ENCODE measurements at regions not wholly inside any gene's neighbourhood (a gene's known extent, or its start where the extent isn't known, plus 50 kb on each side); places are given as distances from the start of the nearest gene placed in this dataset.

DNA sequence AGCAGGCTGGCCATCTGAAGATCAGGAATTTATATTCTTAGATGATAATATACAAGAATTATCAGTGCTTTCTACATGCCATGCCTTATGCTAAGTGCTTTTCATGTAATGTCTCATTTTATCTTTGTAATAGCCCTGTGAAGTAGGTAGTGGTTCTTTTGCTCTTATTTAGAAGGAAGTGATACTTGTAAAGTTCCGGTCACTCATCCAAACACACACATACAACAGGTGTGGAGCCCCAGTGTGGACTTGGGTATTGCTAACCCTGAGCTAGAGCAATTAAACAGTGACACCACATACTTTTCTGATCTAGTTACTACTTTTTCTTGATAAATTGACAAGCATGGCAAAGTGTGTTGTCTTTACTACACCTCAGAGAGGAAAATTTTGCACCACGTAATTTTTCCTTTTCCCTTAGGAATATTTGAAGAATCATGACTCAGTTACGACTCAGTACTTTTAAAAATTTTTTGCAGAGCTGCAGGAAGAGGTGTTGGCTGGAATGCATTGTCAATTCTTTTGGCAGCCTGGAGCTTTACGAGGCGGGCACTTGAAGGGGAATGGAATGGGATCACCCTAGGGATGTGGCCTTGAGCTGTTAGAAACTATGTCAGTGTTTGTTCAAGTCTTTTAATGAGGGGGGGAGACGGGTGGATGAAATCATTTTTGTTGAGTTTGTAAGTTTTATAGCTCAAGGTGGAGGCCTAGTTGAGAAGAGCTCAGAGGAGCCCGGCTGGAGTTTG lies 212.5 kb upstream of the CELF2 start:
- in situ Hi-C loops (cut with HindIII; ENCODE audit: low sequenced_read_pairs) = no loop called here

DNA sequence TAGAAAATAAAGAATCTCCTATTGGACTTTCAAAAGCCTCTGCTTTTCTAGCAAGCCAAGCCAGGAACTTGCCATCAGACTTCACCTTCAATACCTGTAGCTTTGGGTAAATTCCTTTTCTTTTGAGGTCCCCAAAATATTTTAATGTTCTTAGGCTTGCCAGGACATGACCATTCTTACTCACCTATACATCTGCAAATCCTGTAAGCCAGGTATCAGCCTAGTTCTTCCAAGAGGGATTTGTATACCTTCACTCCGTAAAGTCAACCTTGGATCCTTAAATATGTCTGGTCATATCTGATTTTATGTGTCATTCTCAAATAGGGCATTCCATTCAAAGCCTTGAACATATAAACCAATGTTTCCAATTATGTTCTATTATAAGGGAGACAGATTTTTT lies 210.6 kb upstream of the CELF2 start:
- in situ Hi-C loops (cut with HindIII; ENCODE audit: low sequenced_read_pairs) = no loop called here

DNA sequence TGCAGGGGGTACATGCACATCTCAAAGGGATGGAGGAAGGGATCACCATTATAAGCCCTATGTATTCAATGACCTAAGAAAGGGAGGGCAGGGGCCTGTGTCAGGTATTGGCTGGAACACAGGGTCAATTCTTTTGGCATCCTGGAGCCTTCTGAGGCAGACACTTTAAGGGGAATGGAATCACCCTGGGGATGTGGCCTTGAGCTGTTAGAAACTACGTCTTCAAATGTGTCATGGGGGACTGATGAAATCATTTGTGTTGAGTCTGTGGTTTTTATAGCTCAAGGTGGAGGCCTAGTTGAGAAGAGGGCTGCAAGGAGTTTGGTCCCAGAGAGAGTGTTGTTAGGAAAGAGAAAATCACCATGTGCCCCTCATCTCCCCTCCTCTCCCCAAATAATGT lies 206.1 kb upstream of the CELF2 start:
- in situ Hi-C loops (cut with HindIII; ENCODE audit: low sequenced_read_pairs) = no loop called here

DNA sequence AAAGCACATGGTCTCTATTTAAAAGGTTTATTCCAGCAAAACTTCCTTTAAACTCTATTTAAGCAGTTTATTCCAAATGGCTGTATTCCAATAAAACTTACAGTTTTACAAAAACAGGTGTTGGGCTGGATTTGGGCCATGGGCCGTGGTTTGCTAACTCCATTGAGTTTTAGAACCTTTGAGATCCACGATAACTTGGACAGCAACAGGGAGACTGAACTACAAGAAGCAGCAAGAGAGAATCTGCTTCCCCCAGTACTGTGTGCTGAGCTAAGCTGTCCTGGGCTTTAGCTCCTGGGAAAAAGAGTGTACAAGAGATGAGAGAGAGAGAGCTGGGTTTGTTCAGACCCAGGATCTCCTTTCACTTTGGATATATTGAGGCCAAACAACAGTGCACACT lies 204.0 kb upstream of the CELF2 start:
- in situ Hi-C loops (cut with HindIII; ENCODE audit: low sequenced_read_pairs) = no loop called here

DNA sequence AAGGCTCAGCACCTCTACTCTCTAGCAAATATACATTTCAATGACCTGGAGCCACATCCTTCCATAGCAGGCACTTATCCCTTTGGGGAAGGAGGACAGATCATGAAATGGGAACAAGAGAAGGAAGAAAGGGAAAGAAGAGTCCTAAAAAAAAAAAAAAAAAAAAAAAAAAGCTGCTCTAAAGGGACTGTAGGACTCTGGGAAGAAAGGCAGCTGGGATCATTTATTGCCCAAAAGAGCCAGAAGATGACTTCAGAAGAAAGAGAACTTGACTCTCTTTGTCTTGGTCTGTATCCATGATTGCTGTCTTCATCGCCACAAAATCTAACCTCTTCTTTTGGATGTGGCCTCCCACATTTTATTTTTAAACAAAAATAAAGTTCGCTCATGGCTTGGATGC lies 203.6 kb upstream of the CELF2 start:
- in situ Hi-C loops (cut with HindIII; ENCODE audit: low sequenced_read_pairs) = no loop called here

DNA sequence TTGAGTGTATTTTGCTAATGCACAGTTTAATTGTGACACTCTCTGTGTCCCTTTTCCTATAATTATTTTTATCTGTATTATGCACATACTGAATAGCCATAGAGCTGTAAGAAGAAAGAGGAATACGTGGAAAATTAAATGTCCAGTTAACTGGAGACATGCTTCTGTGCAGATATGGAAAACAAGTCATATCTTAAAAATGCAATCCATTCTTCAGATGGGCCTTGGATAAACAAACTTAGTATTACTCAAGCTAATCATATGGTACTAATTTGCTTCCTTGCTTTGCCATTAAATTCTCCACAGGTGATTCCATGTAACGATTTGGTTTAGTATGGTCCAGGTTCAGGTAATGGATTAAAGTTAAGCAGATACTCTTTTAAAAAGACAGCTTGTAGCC lies 201.2 kb upstream of the CELF2 start:
- in situ Hi-C loops (cut with HindIII; ENCODE audit: low sequenced_read_pairs) = no loop called here

DNA sequence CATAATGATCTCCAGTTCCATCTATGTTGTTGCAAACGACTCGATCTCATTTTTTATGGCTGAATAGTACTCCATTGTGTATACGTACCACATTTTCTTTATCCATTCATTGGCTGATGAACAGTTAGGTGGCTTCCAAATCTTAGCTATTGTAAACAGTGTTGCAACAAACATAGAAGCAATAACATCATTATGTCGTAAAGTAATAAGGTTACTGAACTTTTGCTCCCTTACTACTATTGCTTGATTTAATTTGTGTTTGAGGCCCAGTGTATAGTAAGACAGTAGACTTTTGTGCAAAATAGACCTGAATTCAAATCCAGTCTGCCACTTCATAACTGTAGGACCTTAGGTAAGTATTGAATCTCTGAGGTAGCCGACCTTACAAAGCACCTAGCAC lies 200.1 kb upstream of the CELF2 start:
- in situ Hi-C loops (cut with HindIII; ENCODE audit: low sequenced_read_pairs) = no loop called here

DNA sequence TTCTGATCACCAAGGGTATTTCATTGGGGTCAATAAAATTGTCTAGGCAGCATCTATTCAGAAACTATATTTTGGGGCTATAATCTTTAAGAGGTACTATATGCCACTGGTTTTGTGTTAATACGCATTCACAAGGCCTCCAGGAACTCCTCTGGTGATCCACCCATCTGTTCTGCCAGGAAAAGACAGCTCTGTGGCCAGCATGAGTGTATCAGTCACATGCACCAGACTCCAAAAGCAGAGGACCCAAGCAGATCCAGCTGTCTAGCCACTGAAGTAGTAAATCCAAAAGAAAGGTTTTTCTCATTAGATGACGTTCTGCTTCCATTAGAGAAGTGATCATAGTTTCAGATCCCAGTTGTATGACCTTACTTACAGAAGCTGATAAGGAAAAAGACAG lies 199.6 kb upstream of the CELF2 start:
- in situ Hi-C loops (cut with HindIII; ENCODE audit: low sequenced_read_pairs) = no loop called here

DNA sequence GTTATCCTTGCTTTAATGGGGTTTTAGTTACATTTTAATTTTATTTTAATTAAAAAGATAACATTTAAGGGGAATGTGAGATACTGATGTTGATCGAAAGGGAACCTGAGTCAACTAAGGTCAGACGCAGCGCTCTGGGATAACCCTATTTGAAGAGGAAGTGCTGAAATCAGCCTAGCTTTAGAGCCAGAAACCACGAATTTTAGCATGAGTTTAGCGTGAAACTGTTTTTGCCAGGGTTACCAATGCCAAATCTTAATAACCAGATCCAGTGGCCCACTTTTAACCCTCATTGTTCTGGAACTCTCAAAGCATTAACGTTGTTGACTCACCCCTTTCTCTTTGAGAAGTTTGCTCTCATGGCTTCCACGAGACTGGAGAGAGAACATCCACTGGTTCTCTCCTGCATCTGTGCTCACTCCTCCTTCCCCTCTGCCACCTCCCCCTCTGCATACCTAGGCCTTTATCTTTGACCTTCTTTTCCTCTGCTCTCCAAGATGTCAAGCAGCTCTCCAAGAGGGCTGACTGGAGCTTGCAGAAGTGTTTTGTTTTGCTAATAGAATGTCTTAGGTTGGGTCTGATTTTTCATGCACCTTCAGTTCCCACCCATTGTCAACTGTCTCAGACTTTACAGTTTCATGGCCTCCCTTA lies 198.3 kb upstream of the CELF2 start:
- in situ Hi-C loops (cut with HindIII; ENCODE audit: low sequenced_read_pairs) = no loop called here

DNA sequence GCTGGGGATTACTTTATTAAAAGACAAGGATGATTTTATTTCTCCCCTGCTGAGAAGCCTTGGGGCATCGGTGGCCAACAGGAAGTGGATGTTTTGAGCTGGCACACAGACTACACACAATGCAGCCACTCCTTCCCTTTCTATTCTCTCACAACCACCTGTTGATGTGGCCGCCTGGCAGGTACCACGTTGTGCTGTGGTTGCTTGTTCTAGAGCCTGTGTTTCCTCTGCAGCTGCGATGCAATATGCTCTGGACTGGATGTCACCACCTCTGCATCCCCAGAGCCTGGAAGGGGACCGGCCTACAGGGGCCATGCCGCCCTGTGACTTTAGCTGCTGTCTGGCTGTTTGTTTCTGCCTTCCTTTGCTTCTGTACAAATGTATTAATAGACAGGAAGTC lies 195.7 kb upstream of the CELF2 start:
- in situ Hi-C loops (cut with HindIII; ENCODE audit: low sequenced_read_pairs) = loop anchor here (5.0 to 10.0 kb wide), 2 partner anchors 35 to 213 kb away; no protein-coding TSS in a partner anchor

DNA sequence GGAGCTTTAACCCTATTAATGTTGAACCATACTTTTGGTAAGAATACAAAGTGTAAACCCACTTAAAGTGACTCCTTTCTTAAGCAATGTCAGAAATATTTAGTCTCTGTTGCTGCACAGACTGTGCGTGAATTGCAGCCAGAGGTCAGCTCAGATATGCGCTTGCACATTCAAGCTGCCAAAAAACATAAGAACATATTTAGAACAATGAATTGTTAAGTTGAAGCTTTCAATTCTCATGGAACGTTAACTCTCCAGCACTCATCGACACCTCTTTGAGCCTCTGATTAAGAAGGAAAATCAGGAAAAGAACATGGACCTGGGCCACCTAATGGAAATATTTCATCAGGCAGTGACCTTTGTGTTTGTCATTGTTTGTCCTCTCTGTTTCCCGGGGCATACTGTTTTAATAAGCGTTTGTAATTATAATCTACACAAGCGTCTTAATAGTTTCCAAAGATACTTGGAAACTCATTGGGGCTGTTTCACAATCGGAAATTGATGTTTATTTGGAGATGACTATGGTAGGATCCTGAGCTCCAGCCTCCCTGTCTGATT lies 193.0 kb upstream of the CELF2 start:
- in situ Hi-C loops (cut with HindIII; ENCODE audit: low sequenced_read_pairs) = loop anchor here (5.0 to 10.0 kb wide), 2 partner anchors 37 to 210 kb away; no protein-coding TSS in a partner anchor

DNA sequence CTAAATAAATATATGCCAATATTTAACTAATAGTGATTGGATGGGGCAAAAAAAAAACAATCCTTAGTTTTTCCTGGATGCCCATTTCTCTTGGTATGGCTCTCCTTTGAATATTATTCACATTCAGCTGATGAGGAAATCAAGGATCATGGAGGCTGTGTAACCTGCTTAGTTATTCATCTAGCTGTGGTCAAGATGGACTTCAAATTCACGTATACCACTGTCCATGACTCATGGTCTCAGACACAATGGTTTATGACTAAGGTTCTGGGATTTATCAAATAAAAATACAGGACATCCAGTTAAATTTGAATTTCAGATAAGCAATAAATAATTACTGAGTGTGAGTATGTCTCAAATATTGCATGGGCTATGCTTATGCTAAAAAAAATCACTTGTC lies 191.5 kb upstream of the CELF2 start:
- in situ Hi-C loops (cut with HindIII; ENCODE audit: low sequenced_read_pairs) = loop anchor here (10.0 kb wide), 1 partner anchor 209 kb away; no protein-coding TSS in a partner anchor

DNA sequence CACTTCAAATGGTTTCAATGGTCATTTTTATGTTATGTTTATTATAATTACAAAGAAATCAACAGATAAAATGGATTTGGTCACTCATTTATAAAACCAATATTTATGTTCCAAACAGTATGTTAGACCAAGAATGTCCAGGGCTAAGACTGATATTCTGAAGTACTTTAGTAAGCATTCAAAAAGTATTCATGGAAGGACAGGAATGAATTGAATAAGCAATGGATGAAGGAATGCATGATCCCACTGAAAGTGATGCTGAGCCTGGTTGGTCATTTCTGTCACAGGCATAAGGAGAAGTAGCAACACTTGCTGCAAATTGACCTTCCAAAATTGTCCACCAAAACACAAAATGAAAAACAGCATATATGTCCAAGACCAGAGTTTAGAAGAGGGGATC lies 189.0 kb upstream of the CELF2 start:
- in situ Hi-C loops (cut with HindIII; ENCODE audit: low sequenced_read_pairs) = loop anchor here (10.0 kb wide), 1 partner anchor 206 kb away; no protein-coding TSS in a partner anchor

DNA sequence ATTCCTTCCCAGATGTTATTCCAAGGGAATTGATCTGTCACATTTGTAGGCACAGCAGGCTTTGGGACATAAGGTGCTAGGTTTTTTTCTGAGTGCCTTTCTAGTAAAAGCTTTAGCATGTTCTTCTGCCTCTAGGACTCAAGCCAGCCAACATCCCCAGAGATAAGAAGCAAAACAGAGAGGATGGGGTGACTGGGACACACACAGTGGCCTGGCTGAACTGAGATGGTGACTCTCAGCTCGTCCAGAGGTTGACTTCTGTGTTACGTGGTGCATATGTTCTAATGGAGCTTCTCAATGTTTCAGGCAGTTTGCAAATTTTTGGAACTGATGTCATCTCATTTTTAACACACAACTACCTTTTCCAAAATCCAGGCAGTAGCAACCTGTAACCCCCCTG lies 188.1 kb upstream of the CELF2 start:
- in situ Hi-C loops (cut with HindIII; ENCODE audit: low sequenced_read_pairs) = loop anchor here (10.0 kb wide), 1 partner anchor 205 kb away; no protein-coding TSS in a partner anchor

DNA sequence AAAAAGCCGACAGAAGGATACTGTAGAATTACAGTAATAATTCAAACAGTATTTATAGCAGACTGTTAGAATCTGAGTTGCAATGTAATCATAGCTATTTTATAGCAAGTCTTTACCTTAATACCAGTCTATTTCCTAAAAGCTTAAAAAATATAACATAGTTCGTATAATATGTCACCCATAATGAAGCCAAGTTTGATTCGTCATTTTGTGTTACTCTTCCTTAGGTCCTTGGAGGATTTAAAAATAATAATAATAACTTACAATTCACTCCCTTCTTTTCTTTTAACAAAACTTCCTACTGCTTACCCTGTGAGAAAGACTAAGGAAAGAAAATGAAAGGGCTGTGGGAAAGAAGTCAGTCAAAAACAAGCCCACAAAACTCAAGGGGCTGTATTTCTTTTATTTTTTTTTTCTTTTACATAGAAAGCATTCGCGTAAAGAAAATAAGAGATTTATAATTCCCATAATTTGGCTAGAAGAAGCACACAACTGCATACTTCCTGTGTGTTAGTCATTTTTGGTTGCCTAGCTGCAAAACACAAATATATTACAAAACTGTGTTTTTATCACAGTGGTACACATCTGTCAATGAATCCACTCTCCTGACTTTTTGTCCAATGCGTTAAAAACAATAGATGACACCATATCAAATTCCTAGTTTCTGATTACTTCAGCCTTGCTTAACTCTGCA lies 187.2 kb upstream of the CELF2 start:
- in situ Hi-C loops (cut with HindIII; ENCODE audit: low sequenced_read_pairs) = no loop called here

DNA sequence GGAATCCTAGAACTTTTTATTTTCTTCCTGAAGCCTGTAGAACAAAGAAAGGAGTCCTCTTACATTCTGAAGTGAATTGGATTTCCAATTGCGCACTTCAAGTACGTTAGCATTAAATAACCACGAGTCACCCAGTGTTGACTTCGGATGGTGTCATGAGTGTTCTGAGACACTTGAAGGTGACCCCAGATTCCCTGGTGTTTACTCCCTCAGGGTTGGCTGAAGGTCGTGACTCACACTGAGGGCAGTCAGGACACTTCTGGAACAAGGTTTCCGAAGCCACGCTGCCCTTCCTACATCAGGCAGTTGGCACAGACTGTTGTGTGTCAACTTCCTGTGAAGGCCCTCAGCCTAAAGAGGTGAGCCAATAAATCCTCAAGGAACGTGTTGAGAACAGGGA lies 186.6 kb upstream of the CELF2 start:
- in situ Hi-C loops (cut with HindIII; ENCODE audit: low sequenced_read_pairs) = no loop called here

DNA sequence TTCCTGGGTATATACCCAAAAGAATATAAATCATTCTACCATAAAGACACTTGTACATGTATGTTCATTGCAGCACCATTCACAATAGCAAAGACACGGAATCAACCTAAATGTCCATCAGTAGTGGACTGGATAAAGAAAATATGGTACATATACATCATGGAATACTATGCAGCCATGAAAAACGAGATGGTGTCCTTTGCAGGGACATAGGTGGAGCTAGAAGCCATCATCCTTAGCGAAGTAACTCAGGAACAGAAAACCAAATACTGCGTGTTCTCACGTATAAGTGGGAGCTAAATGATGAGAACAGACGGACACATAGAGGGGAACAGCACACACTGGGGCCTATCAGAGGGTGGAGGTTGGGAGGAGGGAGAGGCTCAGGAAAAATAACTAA lies 183.7 kb upstream of the CELF2 start:
- in situ Hi-C loops (cut with HindIII; ENCODE audit: low sequenced_read_pairs) = no loop called here

DNA sequence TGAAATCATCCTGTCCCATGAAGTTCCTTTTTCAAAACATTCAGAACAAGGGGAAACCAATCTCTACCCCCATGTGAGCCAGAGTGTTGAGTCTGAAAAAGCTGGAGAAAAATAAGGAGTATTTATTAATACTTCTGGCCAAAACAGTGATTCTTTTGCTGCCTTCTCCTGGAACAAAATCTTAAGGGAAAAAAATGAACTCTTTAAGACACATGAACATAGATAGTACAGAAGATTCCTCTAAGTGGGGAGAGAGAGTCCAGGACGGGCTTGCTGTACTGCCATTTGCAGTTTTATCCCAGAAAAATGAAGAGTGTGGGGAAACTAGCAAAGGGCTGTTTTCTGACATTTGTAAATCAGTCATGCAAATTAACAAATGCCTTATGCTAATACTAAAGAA lies 173.4 kb upstream of the CELF2 start:
- in situ Hi-C loops (cut with HindIII; ENCODE audit: low sequenced_read_pairs) = no loop called here

DNA sequence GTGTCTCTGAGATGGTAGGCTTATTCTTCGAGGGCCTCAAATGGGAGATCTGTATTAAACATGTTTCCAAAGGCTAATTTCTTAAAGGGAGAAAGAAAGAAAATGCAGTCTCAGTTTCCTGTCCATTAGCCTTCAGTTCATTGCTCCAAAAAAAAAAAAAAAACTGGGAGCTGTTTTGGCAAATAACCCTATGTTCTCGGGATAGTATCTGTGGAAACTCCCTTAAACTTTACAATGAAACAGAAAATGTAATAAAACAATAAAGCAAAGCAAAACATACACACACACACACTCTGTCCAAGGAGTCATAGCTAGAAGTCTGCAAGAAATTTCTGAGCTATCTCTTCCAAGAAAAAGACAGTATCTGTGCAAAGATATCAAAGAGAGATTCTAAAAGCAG lies 172.5 kb upstream of the CELF2 start:
- in situ Hi-C loops (cut with HindIII; ENCODE audit: low sequenced_read_pairs) = loop anchor here (5.0 kb wide), 1 partner anchor 98 kb away; no protein-coding TSS in a partner anchor

DNA sequence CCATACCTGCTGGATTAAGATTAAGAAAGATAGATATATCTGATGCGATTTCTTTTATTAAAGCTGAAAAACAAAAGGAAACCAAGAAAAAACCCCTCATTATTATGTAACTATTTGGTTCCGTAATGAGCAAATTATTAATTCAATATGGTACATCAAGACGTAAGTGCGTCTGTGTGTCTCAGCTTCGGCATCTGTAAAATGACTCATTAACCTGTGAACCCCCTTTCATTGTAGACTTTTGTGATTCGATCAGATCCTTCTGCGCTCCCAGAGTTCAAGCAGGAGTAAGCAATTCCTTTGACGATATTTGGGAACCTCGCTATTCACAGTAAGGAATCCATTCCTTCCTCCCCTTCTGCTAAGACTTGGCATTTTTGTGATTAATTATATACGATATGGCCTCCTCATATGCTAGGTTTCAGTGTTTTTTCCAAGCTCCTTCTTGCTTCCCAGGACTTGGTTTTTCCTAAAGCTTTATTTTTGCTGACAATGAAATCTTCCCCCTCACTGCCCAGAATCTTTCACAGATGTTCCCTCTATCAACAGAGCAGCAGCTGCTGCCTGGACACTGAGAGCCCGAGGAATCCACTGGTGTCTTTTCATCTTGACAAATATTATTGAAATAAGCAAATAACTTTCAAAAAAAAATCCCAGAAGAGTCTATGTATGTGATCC lies 171.7 kb upstream of the CELF2 start:
- in situ Hi-C loops (cut with HindIII; ENCODE audit: low sequenced_read_pairs) = loop anchor here (5.0 kb wide), 1 partner anchor 99 kb away; no protein-coding TSS in a partner anchor

DNA sequence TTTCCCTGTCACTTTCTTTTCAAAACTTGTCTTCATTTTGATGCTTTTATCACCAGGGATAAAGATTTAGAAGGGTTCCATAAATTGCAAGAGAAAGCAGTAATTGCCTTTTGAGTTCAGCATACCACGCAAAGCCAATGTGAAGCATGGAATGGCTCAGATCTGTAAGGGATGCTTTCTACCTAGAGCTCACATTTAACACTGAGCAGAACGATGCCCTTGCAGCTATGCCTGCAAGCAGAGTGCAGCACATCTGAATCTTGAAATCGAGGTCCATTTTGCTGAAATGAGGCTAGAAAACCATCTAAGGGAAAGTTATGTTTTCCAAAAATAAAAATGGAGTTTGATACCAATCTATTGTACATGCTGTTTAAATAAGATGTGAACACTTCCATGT lies 171.2 kb upstream of the CELF2 start:
- in situ Hi-C loops (cut with HindIII; ENCODE audit: low sequenced_read_pairs) = loop anchor here (5.0 kb wide), 1 partner anchor 99 kb away; no protein-coding TSS in a partner anchor
